IPS DF 4.7 (cell line): ENCODE measurements at regions not wholly inside any gene's neighbourhood (a gene's known extent, or its start where the extent isn't known, plus 50 kb on each side); places are given as distances from the start of the nearest gene placed in this dataset.
"Not testable (repeated sequence)": the region's sequence is repeated elsewhere in the genome, so short reads cannot be mapped to it uniquely, and the experiment has no call there.

Experiments
- DNase-seq: peaks from one replicate; pipeline ENCODE4 v3.0.0-alpha.2; 2013; ENCODE audit warnings: low spot score; ENCODE audit errors: extremely low read depth

DNA sequence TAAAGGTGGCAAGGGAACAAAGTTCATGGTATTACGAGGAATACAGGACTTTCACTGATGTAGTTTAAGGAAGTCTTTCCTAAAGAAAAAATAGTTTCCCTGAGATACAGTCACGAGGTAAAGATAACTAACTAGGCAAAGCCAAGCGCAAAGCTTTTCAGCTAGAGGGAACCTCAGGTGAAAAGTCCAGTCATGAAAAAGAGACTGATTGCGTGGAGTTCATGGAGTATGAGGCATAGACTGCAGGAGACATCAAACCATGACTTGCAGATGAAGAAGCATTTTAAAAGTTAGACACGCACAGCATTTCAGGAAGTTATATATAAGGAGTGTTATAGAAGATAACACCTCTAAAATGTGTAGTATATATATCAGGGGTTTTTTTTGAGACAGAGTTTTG, 205.6 kb upstream of the ZNF184 start:
- DNase-seq: no peak

DNA sequence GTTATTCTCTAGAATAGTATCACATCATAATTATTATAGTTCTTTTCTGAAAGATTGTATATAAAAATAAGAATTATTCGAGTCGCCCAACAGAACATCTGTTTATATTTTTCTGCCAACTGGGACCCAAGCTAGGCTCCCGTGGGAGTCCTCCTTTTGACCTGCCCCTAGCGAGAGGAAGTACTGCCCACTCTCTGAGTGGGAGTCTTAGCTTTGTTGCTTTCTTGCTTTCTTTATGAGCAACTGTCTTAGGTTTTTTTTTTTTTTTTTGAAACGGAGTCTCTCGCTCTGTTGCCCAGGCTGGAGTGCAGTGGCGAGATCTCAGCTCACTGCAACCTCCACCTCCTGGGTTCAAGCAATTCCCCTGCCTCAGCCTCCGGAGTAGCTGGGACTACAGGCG, 202.0 kb upstream of the ZNF184 start:
- DNase-seq: no peak

DNA sequence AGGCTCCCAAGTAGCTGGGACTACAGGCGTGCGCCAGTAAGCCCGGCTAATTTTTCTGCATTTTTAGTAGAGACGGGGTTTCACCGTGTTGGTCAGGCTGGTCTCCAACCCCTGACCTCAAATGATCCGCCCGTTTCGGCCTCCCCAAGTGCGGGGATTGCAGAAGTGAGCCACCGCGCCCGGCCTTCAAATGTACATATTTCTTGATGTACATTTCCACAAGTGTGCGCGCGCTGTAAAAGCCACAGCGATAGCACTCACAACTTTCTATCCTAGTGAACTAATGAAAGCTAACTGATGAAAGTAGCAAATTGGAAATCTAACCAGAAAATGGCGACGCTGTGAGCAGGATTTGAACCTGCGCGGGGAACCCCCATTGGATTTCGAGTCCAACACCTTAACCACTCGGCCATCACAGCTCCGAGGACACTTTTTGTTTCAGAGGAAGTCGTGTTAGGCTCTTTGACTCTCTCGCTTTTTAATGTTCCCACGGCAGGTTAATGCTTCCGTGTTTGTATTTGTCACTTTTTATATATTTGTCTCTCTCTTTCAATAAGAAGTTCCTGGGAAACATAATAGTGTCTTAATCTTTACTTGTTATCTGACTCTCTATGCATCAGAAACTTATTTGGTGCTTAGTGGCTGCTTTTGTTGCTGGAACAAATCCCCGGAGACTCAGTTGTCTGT, 199.4 kb upstream of the ZNF184 start:
- no peak for DNase-seq

DNA sequence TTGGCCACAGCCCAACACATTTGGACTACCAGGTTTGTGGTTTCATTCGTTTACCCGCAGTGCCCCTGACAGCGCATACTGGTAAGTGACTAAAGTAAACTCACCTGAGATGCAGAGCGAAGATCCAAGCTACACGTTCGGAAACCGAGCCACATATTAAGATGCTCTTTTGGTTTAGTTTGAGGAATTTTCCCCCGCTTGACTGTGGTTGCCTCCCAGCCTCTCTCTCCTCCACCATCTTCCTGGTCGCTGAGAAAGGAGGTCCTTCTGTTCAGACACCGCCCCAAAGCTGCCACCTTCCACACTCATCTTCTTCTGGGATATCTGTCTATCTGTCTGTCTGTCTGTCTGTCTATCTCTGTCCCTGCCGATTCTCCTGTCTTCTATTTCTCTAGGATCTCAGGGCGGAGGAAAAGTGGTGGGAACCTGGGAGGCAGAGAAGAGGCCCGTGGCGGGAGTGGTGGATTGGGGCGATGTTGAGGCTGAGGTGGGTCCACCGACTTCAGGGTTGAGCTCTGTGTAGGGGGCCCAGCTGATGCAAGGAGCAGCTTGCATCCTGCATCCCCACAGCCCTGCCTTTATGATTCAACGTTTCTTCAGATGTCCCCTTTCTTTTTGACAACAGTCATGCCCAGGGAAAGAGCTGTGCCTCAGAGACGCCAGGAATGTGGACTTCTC, 196.9 kb upstream of the ZNF184 start:
- no peak for DNase-seq

DNA sequence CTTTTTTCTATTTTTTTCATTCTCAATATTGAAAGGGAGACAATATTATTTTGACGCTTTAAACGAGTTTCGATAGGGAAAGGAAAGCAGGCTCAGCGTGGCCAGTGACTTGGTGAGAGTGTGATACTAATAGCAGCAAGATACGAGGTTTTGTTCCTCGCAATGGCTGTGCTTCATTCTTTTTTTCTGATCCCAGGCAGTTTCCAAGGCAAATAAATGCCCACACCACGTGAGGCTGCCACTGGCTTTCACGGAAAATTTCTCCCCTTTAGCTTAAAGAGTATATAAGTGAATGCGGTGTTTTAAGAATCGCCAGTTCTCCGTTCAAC, 196.4 kb upstream of the ZNF184 start:
- DNase-seq: no peak

DNA sequence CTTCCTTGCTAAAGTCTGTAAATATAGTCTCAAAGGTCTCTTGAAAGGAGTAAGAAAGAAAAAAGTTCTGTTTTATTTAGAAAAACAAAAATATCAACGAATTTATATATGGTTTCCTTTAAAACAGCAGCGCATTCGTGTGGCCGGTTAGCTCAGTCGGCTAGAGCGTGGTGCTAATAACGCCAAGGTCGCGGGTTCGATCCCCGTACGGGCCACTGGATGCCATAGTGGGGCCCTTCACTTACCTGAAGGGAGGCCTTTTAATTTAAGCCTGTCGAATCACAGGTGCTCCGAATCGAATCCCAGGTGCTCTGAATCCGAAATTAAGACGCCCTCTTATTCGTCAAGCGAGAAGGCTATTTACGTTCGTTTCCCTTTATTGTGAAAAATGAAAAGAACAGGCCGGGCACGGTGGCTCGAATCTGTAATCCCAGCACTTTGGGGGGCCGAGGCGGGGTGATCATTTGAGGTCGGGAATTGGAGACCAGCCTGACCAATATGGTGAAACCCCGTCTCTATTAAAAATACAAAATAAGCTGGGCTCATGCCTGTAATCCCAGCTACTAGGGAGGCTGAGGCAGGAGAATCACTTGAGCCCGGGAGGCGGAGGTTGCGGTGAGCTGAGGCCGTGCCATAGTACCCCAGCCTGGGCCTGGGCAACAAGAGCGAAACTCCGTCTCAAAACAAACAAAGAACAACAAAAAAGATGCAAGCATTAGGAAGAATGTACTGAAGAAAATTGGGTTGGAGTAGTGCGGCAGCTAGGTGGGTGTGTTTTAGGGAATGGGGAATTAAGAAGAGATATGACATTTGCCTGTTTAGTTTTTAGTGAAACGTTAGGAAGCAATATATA, 195.8 kb upstream of the ZNF184 start:
- DNase-seq: no peak

DNA sequence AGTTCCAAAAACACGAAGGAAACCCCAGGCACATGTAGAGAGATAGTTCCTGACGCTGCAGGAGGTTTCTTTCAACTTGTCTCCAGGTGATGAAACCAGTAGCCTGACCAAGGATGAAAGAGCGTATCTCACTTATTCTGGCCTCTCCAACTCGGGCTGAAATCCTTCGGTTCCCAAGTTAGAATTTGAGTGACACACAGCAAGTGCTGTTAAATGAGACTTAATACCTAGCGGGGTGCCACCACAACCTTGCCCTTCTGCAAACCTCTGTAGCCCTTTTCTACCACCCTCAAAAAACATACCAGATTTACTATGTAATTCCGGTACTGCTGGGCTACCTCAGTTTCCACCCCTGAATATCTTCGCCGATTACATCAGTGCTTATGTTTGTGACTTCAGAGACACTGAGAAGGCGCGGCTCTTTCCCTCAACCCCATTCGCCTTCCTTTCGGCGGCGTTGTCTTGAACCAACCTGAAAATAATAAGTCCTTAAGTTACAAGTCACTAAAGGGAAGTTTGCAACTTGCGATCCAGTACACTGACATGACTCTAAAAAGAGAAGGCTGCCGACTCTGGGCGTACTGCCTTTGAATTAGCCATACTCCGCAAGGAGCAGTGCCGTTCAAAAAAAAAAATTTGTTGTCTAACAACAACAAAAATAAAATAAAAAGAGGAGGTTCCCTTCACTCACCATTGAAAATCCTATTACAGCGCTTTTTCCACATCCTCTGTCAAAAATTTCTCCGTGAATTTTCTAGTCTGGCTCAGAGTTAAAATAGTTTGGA, 194.9 kb upstream of the ZNF184 start:
- no peak for DNase-seq

DNA sequence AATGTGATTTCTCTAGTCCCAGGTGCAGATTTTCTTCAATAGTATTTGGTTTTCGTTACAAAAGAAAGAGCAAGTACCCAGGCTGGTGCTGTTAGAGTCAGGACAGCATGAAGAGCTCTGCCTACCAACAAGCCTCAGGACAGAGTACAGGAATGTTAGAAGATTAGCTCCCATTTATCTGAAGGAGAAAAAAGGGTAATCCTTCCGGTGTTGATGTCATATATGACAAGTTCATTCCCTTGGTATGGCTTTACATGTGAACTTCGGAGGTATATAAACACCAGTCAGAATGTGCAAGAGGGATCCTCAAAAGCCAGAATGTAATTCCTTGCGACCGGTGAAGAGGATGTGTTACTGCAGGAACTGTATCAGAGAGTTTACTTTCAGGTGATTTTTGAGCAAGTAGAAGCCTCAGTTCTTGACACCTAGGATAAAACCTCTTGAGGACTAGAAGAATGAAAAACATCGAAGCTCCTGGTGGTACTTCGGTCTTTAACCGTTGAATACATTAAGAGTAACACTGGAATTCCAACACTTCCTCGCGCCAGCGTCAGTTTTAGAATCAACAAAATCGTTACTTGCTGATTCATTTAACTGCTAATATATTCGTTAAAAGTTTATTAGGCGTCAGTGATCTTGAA, 194.2 kb upstream of the ZNF184 start:
- DNase-seq: no peak

DNA sequence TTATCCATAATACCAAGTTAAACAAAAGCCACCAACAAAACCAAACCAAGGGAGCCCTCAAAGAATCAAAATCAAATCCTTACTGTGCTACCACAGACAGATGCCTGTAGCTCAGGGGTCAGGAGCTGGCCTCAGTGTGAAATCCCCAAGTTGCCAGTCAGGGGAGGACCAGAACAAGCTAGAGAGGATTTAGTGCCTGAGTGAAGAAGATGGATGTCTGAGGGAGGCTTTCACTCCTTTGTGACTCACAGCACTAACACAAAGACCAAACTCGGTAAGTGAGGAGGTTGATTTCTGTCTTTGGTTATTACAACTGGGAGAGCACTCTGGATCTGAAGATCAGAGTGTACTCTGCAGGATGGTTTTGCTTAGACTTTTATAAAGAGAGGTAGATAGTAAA, 189.9 kb upstream of the ZNF184 start:
- no peak for DNase-seq

DNA sequence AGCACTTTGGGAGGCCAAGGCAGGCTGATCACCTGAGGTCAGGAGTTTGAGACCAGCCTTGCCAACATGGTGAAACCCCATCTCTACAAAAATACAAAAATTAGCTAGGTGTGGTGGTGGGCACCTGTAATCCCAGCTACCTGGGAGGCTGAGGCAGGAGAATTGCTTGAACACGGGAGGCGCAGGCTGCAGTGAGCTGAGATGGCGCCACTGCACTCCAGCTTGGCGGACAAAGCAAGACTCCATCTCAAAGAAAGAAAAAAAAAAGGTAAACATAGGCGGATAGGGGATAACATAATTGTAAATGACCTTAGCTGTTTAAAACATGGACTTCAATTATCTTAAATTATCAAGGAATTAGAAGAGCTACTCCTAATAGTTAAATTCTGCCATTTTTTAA, 189.3 kb upstream of the ZNF184 start:
- not testable (repeated sequence) for DNase-seq

DNA sequence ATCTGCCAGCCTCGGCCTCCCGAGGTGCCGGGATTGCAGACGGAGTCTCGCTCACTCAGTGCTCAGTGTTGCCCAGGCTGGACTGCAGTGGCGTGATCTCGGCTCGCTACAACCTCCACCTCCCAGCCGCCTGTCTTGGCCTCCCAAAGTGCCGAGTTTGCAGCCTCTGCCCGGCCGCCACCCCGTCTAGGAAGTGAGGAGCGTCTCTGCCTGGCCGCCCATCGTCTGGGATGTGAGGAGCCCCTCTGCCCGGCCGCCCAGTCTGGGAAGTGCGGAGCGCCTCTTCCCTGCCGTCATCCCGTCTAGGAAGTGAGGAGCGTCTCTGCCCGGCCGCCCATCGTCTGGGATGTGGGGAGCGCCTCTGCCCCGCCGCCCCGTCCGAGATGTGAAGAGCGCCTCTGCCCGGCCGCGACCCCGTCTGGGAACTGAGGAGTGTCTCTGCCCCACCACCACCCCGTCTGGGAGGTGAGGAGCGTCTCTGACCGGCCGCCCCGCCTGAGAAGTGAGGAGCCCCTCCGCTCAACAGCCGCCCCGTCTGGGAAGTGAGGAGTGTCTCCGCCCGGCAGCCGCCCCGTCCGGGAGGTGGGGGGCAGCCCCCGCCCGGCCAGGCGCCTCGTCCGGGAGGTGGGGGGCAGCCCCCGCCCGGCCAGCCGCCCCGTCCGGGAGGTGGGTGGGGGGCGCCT, 180.4 kb upstream of the ZNF184 start:
- DNase-seq: not testable (repeated sequence)

DNA sequence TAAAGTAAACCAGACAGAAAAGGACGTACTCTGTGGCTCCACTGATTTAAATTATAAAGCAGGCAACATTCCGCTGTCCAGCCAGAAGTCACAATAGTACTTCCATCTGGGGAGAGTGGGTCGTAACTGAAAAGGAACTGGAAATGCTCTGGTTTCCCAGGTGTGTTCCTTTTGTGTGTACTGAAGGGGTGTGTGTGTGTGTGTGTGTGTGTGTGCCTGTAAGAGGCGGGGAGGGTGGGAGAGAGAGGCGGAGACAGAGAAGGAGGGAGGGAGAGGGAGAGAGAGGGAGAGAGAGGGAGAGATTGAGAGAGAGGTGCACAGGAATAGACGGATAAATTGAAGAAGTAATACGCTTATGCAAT, 178.4 kb upstream of the ZNF184 start:
- DNase-seq: no peak

DNA sequence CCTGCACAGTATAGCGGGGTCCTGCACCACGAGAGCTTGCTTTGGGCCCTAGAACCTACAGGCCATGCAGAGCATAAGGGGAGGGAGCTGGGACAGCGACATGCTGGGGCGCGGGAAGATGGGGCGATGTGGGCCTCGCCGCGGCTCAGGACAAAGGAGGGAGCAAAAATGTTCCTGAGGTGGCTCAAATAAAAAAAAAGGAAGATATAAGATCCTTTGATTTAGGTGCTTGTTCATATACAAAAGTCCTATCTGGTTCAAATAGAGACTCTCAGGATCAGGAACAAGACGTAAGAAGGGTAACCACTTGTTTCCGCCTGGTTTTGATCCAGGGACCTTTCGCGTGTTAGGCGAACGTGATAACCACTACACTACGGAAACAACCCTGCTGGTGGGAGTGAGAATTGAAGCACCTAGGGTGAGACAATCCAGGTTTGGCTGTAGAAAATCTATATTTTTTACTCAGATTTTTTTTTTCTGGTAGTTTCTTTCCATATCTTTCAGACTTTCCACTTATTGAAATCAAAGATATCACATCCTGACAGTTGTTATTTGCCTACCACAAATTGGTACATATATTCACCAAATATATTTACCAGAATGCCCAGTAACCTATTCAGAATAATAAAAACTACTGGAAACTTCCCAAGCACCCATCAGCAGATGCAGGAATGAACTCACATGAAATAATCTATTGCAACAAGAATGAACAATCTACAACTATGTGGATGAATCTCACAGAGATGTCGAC, 177.9 kb upstream of the ZNF184 start:
- no peak for DNase-seq

DNA sequence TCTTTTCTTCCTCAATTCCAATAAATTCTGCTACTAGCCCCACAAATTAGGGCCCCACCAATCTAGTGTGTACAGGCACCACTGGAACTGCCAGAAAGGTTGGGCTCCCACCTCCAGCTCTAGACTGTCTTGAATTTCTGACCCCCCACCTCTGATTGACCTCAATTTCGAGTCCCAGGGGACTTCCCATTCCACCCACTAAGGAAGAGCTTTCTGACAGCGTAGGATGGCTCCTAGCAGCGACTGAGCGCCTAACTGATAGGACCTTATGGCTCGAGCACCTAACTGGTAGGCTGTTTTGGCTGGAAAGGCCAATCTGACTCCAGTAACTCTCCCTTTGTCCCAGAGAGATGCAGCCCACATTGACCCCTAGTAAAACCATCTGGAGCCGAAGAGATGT, 171.6 kb upstream of the ZNF184 start:
- DNase-seq: no peak

DNA sequence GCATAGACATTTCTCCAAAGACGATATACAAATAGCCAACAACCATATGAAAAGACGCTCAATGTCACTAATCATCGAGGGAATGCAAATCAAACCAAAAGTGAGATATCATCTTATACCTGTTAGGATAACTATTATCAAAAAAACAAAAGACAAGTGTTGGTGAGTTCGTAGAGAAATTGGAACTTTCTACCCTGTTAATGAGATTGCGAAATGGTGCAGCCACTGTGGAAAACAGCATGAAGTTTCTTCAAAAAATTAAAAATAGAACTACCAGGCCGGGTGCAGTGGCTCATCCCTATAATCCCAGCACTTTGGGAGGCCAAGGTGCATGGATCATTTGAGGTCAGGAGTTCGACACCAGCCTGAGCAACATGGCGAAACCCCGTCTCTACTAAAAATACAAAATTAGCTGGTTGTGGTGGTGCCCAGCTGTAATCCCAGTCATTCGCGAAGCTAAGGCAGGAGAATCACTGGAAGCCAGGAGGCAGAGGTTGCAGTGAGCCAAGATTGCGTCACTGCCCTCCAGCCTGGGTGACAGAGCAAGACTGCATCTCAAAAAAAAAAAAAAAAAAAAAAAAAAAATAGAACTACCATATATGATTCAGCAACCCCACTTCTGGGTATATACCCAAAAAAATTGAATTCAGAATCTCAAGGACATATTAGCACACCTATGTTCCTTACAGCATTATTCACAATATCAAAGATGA, 170.0 kb upstream of the ZNF184 start:
- DNase-seq: no peak

DNA sequence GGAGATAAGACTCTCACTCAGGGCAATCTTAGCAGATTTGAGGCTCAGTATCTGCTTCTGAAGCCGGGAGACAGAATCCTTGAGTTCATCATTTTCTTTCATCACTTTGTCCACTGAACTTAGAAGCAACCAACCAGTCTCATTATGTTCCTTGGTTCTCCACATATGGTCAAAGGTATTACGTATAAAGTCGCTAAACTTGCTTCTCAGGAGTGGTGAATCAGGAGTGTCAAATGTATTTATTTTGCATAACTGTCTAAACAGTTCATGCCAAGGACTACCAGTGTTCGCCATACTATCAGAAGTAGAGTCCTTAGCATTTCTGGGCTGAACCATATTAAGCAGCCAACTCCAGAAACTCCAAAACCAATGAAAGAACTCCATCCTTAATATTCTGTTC, 163.0 kb upstream of the ZNF184 start:
- DNase-seq: not testable (repeated sequence)

DNA sequence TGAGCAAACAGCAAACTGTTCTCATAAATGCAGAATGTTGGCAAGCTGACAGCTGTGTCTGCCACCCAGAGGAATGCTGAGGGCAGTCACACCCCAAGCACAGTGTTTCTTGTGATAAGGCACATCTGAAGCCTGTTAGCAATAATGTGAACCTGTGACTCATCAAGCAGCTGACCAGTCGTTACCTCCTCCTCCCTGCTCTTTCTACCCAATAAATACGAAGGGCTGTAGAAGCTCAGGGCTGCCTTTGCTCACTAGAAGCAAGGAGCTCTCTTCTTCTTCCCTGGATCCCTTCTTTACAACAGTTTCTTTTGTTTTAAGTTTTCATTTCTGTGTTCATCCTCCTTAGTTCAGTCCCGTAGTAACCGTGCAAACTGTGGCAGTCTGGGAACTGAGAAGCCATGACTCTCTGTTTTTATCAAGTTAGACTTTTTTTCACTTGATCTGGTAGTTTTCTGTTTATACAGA, 160.3 kb upstream of the ZNF184 start:
- DNase-seq: not testable (repeated sequence)

DNA sequence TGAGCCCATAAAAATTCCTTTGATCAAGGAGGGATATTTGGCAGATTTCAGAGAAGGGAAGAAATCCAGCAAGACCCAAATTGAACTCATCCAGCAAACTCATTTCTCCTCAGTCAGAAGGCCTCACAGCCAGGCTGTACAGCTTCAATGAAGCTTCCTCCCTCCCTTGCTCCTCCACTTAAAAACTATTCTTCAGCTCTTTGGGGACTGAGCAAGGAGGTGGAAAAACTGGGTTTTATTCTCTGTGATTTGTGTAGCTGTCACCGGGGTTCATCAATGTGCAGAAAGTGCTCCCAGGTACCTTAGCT, 158.7 kb upstream of the ZNF184 start:
- no peak for DNase-seq
